ENCODE measurements at regions not wholly inside any gene's neighbourhood (a gene's known extent, or its start where the extent isn't known, plus 50 kb on each side); places are given as distances from the start of the nearest gene placed in this dataset.

- TF ChIP-seq POLR2A (IDR thresholded peaks at IDR 0.05; ENCODE audit: low read depth, low read length), result no peak
- TF ChIP-seq TAF1 (IDR thresholded peaks at IDR 0.05; ENCODE audit: low read depth, low read length), result no peak
- TF ChIP-seq POLR2AphosphoS5 (IDR thresholded peaks at IDR 0.05; ENCODE audit: low read depth, low read length), result no peak
- TF ChIP-seq PAX5 (IDR thresholded peaks at IDR 0.05; ENCODE audit: insufficient read depth, low read length, severe bottlenecking), result no peak
- no peak for TF ChIP-seq POU2F2 (IDR thresholded peaks at IDR 0.05; ENCODE audit: low read depth, low read length)
- no peak for TF ChIP-seq SPI1 (IDR thresholded peaks at IDR 0.05; ENCODE audit: low read depth, low read length)
Measured at GRCh38 chr11:96706761-96707160, 316.9 kb downstream of the JRKL start.

DNA sequence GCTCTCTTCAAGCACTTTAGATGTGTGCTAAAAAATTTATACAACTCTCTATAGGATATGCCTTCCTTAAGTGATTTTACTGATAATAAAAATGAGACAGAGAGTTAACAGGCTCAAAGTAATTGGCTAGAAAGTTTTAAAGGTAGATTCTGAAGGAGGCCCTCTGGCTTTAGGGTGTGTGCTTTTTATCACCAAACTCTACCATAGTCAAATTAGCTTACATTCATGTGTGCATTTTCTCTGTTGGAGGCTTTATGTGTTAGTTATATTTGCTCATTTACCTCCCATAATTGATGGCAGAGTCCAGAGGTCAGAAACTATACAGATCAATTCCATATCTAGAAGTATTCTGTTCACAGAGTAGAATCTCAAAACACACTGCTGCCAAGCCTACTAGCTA is 317.5 kb downstream of the JRKL start:
- DNase-seq (ENCODE audit: insufficient read length, low spot score), result no peak
- no peak for TF ChIP-seq TAF1 (IDR thresholded peaks at IDR 0.05; ENCODE audit: low read depth, low read length)
- TF ChIP-seq POLR2A (IDR thresholded peaks at IDR 0.05; ENCODE audit: low read depth, low read length), result no peak
- no peak for FAIRE-seq

More at GRCh38 chr11:96706761-96707160, 316.9 kb downstream of the JRKL start:
- DNase-seq (ENCODE audit: insufficient read length, low spot score) (no peak), FAIRE-seq (no peak)

DNA sequence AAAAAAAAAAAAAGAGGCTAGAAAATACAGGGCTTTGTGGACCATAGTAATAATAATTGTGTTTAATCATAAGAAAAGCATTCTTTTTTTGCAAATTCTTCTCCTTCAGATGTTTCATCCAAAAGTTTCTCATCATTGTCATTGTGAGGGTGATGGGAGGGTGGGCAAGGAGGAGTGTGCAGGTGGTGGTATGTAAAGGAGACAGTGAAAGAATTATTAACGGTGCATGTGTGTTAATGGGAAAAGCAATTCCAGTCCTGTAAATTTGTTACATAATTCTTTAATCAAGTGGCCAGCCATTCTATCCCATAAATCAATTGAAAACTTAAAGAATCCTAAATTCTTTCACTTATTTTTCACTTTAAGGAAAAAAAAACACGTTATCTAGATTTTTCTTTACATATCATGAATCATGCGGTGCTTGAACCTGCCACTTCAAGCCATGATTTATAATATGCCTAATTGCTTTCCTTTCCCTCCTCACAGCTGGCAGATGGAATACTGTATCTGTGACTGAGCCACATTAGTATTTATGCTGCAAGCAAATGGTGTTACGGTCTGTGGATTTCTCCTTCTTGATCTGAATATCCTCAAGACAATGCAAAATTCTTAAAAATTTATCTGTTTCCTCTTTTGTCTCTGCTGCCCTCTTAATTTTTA is 318.5 kb downstream of the JRKL start:
- no peak for DNase-seq (ENCODE audit: insufficient read length, low spot score)
- FAIRE-seq, result no peak
- TF ChIP-seq POLR2A (IDR thresholded peaks at IDR 0.05; ENCODE audit: low read depth, low read length), result no peak
- no peak for TF ChIP-seq SPI1 (IDR thresholded peaks at IDR 0.05; ENCODE audit: low read depth, low read length)
- no peak for TF ChIP-seq TAF1 (IDR thresholded peaks at IDR 0.05; ENCODE audit: low read depth, low read length)
- TF ChIP-seq PAX5 (IDR thresholded peaks at IDR 0.05; ENCODE audit: insufficient read depth, low read length, severe bottlenecking), result no peak
- no peak for TF ChIP-seq POLR2AphosphoS5 (IDR thresholded peaks at IDR 0.05; ENCODE audit: low read depth, low read length)
- no peak for TF ChIP-seq POU2F2 (IDR thresholded peaks at IDR 0.05; ENCODE audit: low read depth, low read length)

- no peak for TF ChIP-seq PAX5 (IDR thresholded peaks at IDR 0.05; ENCODE audit: insufficient read depth, low read length, severe bottlenecking)
- no peak for TF ChIP-seq TAF1 (IDR thresholded peaks at IDR 0.05; ENCODE audit: low read depth, low read length)
- no peak for TF ChIP-seq POU2F2 (IDR thresholded peaks at IDR 0.05; ENCODE audit: low read depth, low read length)
- TF ChIP-seq POLR2A (IDR thresholded peaks at IDR 0.05; ENCODE audit: low read depth, low read length), result no peak
- no peak for TF ChIP-seq SPI1 (IDR thresholded peaks at IDR 0.05; ENCODE audit: low read depth, low read length)
- no peak for TF ChIP-seq POLR2AphosphoS5 (IDR thresholded peaks at IDR 0.05; ENCODE audit: low read depth, low read length)
- FAIRE-seq (no peak), DNase-seq (ENCODE audit: insufficient read length, low spot score) (no peak)
Measured at GRCh38 chr11:96713301-96713700, 323.5 kb downstream of the JRKL start.

DNA sequence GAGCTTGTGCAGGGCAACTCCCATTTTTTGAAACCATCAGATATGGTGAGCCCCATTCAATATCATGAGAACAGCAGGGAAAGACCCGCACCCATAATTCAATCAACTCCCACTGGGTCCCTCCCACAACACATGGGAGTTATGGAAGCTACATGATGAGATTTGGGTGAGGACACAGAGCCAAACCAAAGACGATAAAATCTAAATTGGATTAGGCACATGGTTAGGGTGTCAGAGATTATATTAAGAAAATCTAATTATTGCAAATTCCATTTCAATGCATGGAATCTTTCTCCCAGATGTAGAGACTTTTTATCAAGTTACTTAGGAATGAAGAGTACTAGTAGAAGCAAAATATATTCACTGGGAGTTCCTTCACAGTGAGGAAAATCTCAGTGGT is 324.9 kb downstream of the JRKL start:
- DNase-seq (ENCODE audit: insufficient read length, low spot score) (no peak), FAIRE-seq (no peak)
- TF ChIP-seq POU2F2 (IDR thresholded peaks at IDR 0.05; ENCODE audit: low read depth, low read length) (no peak), POLR2AphosphoS5 (IDR thresholded peaks at IDR 0.05; ENCODE audit: low read depth, low read length) (no peak), POLR2A (IDR thresholded peaks at IDR 0.05; ENCODE audit: low read depth, low read length) (no peak), PAX5 (IDR thresholded peaks at IDR 0.05; ENCODE audit: insufficient read depth, low read length, severe bottlenecking) (no peak), SPI1 (IDR thresholded peaks at IDR 0.05; ENCODE audit: low read depth, low read length) (no peak), TAF1 (IDR thresholded peaks at IDR 0.05; ENCODE audit: low read depth, low read length) (no peak)

DNA sequence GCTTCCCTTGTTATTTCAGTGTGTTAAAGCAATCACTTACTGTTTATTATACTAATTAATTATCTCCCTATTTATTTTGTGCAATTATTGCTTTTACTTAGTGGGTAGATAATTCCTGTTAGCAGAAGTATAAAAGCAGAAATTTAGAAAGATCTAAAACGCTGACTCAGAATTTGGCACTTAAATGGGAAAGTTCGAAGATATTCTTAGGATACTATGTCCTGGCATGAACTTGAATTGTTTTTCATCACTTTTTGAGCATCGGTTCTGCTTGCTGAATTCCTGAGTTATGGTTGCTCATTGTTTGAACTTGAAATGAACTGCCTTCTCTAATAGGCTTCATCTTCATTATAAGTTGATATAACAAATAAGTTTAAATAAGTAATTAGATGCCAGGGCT is 325.4 kb downstream of the JRKL start:
- TF ChIP-seq POLR2AphosphoS5 (IDR thresholded peaks at IDR 0.05; ENCODE audit: low read depth, low read length), result no peak
- no peak for TF ChIP-seq SPI1 (IDR thresholded peaks at IDR 0.05; ENCODE audit: low read depth, low read length)
- TF ChIP-seq PAX5 (IDR thresholded peaks at IDR 0.05; ENCODE audit: insufficient read depth, low read length, severe bottlenecking), result no peak
- no peak for TF ChIP-seq POLR2A (IDR thresholded peaks at IDR 0.05; ENCODE audit: low read depth, low read length)
- FAIRE-seq (no peak), DNase-seq (ENCODE audit: insufficient read length, low spot score) (no peak)

DNA sequence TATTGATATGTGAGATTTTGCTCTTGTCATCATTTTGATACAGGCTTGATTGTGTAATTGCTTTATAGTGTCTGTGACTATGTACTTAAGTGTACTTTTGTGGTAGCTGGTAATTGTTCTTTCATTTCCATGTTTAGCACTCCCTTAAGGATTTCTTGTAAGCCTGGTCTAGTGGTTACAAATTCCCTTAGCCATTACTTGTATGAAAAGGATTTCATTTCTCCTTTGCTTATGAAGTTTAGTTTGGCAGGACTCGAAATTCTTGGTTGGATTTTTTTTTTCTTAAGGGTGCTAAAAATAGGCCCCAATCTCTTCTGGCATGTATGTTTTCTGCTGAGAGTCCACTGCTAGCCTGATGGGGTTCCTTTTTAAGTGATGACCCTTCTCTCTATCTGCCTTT is 346.8 kb downstream of the JRKL start:
- TF ChIP-seq POU2F2 (IDR thresholded peaks at IDR 0.05; ENCODE audit: low read depth, low read length) (no peak), SPI1 (IDR thresholded peaks at IDR 0.05; ENCODE audit: low read depth, low read length) (no peak), PAX5 (IDR thresholded peaks at IDR 0.05; ENCODE audit: insufficient read depth, low read length, severe bottlenecking) (no peak), TAF1 (IDR thresholded peaks at IDR 0.05; ENCODE audit: low read depth, low read length) (no peak), POLR2A (IDR thresholded peaks at IDR 0.05; ENCODE audit: low read depth, low read length) (no peak), POLR2AphosphoS5 (IDR thresholded peaks at IDR 0.05; ENCODE audit: low read depth, low read length) (no peak)
- DNase-seq (ENCODE audit: insufficient read length, low spot score) (no peak), FAIRE-seq (no peak)

GRCh38 chr11:96738311-96738710 is 348.5 kb downstream of the JRKL start:
- no peak for TF ChIP-seq PAX5 (IDR thresholded peaks at IDR 0.05; ENCODE audit: insufficient read depth, low read length, severe bottlenecking)
- no peak for TF ChIP-seq POLR2AphosphoS5 (IDR thresholded peaks at IDR 0.05; ENCODE audit: low read depth, low read length)
- TF ChIP-seq POLR2A (IDR thresholded peaks at IDR 0.05; ENCODE audit: low read depth, low read length), result no peak
- TF ChIP-seq SPI1 (IDR thresholded peaks at IDR 0.05; ENCODE audit: low read depth, low read length), result no peak
- no peak for TF ChIP-seq POU2F2 (IDR thresholded peaks at IDR 0.05; ENCODE audit: low read depth, low read length)
- no peak for TF ChIP-seq TAF1 (IDR thresholded peaks at IDR 0.05; ENCODE audit: low read depth, low read length)
- DNase-seq (ENCODE audit: insufficient read length, low spot score) (no peak), FAIRE-seq (no peak)

DNA sequence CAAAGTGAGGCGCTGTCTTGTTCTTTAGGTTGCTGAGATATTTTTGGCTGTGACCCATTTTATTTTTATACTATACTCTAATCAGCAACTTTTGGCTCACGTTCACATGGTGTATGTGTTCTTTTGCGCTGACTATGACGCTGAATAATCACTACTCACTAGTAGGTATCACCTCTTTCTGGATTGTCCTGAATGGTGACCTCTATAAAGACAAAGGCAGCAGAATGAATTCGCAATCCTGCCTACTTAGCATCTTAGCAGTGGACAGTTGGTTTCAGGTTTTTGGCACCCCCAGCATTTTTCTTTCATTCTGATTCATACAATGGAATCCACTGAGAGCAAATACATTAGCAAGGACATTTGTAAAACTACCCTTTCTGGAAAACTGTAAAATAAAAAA is 351.3 kb downstream of the JRKL start:
- DNase-seq (ENCODE audit: insufficient read length, low spot score), result no peak
- no peak for TF ChIP-seq POU2F2 (IDR thresholded peaks at IDR 0.05; ENCODE audit: low read depth, low read length)
- no peak for TF ChIP-seq POLR2A (IDR thresholded peaks at IDR 0.05; ENCODE audit: low read depth, low read length)
- no peak for TF ChIP-seq POLR2AphosphoS5 (IDR thresholded peaks at IDR 0.05; ENCODE audit: low read depth, low read length)
- no peak for TF ChIP-seq TAF1 (IDR thresholded peaks at IDR 0.05; ENCODE audit: low read depth, low read length)
- no peak for TF ChIP-seq SPI1 (IDR thresholded peaks at IDR 0.05; ENCODE audit: low read depth, low read length)
- no peak for TF ChIP-seq PAX5 (IDR thresholded peaks at IDR 0.05; ENCODE audit: insufficient read depth, low read length, severe bottlenecking)
- FAIRE-seq, result no peak

GRCh38 chr11:96744697-96745096 is 354.9 kb downstream of the JRKL start:
- FAIRE-seq, result no peak
- TF ChIP-seq SPI1 (IDR thresholded peaks at IDR 0.05; ENCODE audit: low read depth, low read length) (no peak), POU2F2 (IDR thresholded peaks at IDR 0.05; ENCODE audit: low read depth, low read length) (no peak), POLR2A (IDR thresholded peaks at IDR 0.05; ENCODE audit: low read depth, low read length) (no peak), PAX5 (IDR thresholded peaks at IDR 0.05; ENCODE audit: insufficient read depth, low read length, severe bottlenecking) (no peak), TAF1 (IDR thresholded peaks at IDR 0.05; ENCODE audit: low read depth, low read length) (no peak), POLR2AphosphoS5 (IDR thresholded peaks at IDR 0.05; ENCODE audit: low read depth, low read length) (no peak)
- no peak for DNase-seq (ENCODE audit: insufficient read length, low spot score)

Measured in GM12891 (cell line).